ENCODE measurements at regions not wholly inside any gene's neighbourhood (a gene's known extent, or its start where the extent isn't known, plus 50 kb on each side); places are given as distances from the start of the nearest gene placed in this dataset.

DNA sequence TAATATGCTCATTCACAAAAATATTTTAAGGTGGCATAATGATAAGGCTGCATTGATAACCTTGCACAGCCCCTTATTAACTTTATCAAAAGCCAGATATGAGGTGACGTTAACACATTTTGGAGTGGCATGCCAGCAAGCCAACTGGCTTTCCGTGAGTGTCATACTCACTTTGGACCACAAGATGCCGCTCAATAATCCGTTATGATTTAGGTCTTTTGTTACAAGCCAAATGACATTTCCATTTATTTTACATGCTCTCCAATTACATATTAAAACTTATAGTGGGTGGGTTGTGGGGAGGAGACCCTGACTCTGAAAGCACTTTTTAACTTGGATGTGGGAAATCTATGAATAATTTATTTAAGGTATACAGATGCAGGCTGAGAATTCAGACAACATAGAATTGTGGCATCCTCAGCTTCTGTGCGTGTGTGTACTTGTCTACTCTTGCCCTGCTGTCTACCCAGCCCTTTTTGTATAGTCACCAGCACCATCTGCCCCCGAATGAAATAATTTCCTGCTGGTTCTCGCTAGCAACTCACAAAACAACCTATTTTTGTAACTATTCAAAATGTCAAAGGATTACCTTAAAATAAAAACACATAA lies 305.1 kb downstream of the PSAT1 start:
- DNase-seq (ENCODE audit: low spot score): no peak

DNA sequence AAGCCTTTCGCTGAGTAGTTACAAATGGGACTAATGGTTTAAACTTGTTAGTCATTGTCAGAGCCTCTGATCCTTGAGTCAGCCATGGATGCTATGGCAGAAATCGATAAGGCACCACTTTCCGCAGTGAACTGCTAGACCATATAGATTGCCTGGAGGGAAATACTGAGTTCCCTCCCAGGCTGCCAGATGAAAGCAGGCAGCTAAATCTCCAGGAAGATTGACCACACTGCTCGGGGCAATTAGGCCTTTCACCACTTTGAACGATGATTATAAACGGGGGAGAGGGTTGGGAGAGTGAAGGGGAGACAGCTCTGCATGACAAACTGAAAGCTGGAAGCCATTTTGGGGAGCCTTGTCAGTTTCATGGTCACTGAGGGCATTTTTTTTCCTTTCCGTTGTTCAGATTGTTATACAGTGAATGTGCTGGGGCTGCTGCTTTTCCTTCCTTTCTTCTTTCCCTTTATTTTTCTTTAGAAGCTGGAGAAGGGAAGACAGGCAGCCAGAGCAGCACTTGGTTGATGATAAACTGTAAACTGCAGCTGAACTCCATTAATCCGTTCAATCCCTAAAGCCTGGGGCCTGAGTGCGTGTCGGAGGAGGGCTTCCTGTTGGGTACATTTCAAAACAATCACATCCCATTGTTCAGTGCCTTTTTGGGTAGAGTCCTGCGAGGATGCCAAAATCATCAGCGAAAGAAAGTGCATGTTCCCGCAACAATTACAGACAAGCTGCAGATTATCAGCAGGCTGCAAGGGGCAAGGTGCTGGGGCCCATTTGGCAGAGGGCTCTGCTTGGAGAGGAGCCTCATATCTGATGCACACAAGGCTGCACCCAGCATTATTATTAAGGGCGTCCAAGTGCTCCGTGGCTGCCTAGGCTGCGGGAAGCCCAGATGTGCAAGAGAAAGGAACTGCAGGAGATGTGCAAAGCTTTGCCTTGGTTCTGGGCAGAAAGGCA lies 308.4 kb downstream of the PSAT1 start:
- no peak for DNase-seq (ENCODE audit: low spot score)

DNA sequence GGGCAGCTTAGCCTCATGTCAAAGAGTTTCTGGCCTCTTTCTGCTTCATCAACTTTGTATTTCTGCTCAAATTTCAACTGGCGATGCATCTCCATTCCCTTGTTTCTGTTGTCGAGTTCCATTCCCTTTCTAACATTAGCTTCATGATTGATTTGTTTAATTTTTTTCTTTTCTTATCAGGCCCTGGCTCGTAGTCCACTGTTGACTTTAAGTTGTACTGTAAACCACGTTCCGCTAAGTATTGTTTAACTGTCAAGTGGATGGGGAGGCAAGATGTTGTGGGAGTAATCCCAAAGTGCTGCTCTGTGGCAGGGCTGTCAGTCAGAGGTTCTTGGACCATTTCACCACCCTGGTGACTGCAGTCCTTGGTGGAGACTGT lies 309.1 kb downstream of the PSAT1 start:
- DNase-seq (ENCODE audit: low spot score): no peak

DNA sequence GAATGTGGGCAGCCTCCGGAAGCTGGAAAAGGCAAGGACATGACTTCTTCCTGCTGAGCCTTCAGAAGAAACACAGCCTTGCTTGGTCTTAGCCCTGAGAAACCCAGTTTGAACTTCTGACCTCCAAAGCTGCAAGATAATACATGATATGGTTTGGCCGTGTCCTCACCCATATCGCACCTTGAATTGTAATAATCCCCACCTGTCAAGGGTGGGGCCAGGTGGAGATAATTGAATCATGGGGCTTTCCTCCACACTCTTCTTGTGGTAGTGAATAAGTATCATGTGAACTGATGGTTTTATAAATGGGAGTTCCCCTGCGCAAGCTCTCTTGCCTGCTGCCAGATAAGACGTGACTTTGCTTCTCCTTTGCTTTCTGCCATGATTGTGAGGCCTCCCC lies 310.9 kb downstream of the PSAT1 start:
- no peak for DNase-seq (ENCODE audit: low spot score)

DNA sequence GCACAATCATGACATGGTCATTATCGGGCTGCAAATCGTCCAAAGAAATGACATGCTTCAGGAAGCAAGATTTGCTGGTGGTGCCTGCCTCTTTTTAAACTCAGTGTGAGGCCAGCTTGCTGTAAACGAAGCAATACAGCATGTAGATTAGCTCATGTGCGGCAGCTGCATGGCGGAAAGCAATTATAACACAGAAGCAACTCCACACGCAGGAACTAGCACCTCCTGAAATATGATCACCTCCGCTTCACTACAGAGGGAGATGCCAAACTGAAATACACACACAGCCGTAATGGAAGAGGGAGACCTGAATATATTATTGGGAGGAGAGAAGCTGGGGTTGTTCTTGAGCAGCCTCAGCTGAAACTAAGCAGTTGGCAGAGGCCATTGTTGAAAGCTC lies 312.5 kb downstream of the PSAT1 start:
- no peak for DNase-seq (ENCODE audit: low spot score)

DNA sequence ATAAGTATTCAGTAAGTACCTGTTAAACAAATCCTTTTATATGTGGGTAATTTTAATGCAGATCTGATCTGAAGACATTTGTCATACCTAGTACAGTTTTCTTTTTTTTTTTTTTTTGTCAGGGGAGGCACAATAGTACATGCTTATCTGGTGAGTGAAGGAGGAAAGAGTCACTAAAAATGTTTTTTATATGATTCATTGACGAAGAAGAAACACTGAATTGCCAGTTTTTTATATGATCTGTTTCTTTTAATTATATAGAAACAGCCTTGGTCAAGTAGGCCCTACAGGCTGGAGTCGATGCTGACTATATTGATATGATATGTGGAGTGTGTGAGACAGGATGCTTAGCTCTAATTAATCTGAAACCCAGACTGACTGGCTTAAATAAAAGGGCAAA lies 315.2 kb downstream of the PSAT1 start:
- DNase-seq (ENCODE audit: low spot score): no peak

DNA sequence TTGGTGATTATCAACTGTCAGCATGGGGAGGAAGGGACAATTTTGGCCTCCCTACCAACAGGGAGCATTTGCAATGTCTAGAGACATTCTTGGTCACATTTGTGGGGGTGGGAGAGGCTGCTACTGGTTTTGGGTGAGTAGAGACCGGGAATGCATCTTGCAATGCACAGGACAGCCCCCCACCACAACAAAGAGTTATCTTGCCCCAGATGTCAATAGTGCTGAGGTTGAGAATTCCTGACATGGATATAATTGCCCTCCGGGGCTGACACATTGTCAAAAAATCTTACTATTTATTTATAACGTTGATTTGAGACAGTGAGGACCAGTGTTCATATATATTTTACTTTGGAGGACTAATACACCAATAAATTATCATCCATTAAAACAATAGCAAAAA lies 316.1 kb downstream of the PSAT1 start:
- DNase-seq (ENCODE audit: low spot score): no peak

DNA sequence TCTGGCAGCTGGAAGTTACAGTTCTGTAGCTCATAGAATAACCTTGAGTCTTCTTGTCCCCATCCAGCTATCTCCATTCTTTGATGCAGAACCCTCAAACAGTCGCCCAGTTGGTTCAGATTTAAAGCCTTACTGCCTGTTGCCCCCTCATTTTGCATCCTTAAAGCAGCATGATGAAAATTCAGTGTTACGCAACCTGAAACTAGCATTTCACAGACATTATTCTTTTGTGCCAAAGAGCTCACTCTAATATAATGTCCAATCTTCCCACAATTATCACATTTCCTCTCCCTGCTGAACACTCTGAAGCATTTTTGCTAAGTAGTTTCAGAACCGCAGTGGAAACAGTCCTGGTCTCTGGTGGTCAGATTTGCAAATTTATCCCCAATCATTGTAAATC lies 318.0 kb downstream of the PSAT1 start:
- DNase-seq (ENCODE audit: low spot score): no peak

DNA sequence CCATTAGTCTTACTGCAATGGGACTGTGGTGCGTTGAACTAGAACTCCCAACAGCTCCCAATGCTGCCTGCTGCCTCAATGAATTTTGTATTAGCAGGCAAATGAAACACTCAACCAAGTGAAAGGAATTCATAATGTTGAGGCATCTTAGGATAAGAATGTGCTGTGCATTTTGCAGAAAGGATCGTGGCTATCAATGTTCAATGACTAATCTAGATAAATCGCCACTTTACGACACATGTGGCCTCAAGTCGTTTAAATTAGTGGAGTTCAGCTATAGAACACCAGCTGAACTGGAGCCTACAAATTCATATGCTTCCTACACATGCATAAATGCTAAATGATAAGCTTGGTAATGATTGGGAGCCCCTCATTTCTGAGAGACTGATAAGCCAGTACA lies 318.4 kb downstream of the PSAT1 start:
- DNase-seq (ENCODE audit: low spot score): no peak

DNA sequence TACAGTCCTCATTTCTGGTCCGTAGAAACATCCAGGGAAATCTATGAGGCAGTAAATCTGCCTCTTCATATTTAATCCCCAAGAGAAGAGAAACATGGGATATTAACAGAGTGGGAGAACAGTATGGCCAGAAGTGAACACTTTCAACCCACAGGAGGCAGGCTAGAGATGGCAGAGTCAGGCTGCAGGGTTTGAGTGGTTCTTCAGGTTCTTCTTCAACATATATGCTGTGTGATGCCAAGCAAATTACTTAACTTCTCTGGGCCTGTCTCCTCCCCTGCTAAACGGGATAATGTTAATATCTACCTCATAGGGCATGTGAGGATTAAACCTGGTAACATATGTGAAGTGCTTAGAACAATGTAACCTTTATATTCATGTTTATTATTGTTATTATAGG lies 321.8 kb downstream of the PSAT1 start:
- DNase-seq (ENCODE audit: low spot score): no peak

DNA sequence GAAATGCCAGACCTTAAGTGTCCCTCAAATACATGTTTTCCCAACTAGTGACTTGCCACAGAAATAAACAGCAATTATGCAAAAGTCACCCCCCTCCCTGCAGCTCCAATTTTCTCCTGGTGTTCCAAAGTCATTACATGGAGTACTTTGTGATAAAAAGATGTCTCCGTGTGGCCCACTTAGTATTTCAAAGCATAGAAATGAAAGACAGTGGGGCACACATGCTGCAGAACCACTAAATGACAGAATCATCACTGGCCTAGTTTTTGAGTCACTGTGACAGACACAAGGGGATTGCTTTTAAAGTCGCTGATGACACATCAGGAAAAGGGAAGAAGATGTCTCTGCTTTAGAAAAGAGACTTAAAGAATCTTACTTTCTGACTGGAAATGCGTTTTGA lies 323.4 kb downstream of the PSAT1 start:
- no peak for DNase-seq (ENCODE audit: low spot score)

DNA sequence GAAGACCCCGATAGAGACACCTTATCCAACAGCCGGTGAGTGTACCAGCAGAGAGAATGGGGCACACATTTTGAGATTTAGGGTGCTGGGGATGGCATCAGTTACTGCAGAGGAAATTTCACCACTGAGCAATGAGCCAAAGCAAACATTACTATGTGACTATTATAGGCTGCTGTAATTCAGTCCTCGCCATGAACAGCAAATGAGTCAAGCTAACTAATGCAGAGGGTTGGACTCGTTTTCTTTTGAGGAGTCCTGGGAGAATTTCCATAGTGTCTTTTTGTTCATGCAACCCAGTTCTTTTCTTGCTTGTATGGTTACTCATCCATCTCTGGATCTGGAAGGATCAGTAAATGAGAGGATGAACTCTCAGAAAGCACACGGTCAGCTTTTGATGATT lies 323.8 kb downstream of the PSAT1 start:
- DNase-seq (ENCODE audit: low spot score): no peak

DNA sequence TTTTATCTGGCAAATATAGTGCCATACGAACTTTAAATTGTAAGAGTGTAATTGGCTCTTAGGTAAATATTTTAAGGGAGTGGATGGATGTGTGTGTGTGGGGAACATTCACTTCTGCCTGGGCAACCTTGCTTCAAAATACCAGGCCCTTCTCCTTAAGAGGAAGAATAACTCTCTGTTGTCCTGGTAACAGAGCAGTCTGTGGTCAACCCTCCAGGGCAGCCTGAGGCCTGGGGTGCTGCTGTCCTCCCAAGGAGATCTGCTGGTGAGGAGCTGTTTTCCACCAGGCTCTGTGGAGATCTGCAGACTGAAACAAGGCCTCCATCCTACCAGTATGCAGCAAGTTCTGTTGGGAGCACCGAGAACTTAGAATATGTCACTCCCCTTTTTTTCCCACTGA lies 325.2 kb downstream of the PSAT1 start:
- no peak for DNase-seq (ENCODE audit: low spot score)

DNA sequence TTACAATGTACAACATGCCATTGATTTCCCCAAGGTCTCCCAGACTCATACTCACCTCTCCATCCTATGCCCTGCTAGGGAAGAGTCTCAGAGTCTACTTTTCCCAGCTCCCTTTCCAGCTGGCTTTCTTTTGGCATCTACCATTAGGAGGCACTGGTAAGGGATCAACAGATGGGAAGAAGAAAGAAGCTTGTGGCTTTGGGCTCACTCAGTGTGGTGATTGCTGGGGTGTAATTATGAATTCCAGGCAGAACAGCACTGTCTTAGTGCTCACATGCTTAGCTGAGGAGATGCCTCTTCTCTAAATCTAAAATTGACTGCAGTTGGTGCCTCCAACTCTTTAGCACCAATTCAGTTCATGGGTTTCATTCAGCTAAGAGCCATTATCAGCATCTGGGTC lies 330.0 kb downstream of the PSAT1 start:
- DNase-seq (ENCODE audit: low spot score): no peak

DNA sequence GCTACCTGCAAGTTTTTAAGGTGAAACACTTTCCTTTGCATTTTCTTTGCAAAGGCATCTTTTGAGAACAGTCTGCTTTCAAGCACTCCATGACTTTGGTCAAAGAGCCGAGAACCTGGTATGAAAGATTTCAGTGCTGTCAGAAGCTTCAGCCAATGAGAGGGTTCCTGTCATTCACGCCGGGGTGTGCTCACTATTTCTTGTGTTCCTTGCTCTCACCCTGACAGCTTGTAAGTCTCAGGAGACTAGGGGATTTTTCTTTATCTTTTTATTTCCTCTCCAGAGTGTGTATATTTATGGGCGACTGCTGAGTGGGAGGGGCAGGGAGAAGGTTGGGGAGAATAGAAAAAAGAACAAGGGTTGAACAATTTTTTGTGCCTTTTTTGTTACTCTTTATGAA lies 334.0 kb downstream of the PSAT1 start:
- DNase-seq (ENCODE audit: low spot score): no peak

DNA sequence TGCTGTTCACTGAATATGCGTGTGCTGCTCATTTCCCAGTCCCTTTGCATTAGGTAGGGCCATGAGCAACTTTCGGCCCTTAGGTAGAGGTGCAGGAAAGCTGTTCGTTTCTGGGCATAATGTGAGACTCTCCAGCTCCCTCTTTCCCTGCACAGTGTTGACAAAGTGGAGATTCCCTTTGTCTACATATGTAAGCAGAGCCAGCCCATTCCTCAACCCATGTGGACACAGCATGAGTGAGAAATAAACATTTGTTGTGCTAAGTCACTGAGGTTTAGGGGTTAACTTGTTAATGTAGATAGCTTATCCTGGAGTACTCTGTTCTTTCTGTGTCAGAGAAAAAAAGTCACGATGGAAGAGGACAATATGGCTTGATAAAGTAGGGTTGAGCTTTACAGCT lies 343.8 kb downstream of the PSAT1 start:
- no peak for DNase-seq (ENCODE audit: low spot score)

DNA sequence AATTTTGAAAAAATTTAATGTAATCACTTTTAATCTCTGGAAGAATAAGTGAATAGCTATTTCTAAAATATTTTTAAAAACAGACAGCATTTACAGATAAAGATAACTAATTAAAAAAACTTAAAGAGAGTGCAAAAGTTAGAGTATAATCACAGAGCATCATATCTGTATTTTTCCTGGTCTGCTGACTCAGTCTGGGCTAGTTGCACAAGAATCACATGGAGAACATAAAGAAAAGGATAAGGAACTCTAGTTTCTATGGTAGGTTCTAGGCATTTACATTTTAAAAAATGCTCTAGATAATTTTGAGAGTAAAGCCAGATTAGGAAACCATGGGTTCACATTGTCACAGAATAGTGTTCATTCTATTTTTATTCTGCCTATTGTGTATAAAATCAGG lies 347.4 kb downstream of the PSAT1 start:
- DNase-seq (ENCODE audit: low spot score): no peak

DNA sequence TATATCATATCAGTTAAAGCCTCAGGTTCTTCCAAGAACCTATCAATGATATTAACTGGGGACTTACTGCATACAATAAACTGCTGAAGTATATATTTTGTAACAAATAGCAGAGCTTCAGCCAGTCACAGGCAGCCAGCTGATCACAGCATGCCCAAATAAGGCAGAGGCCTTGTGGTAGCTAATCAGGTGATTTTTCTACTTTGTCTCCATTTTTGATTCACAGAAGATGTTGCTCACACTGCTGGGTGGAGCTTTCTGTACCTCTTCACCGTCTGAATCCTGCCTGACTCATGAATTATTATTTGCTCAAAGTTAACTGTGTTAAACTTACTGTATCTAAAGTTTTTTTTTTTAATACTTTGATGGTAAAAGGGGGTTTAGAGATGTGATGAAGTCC lies 357.4 kb downstream of the PSAT1 start:
- DNase-seq (ENCODE audit: low spot score): no peak

DNA sequence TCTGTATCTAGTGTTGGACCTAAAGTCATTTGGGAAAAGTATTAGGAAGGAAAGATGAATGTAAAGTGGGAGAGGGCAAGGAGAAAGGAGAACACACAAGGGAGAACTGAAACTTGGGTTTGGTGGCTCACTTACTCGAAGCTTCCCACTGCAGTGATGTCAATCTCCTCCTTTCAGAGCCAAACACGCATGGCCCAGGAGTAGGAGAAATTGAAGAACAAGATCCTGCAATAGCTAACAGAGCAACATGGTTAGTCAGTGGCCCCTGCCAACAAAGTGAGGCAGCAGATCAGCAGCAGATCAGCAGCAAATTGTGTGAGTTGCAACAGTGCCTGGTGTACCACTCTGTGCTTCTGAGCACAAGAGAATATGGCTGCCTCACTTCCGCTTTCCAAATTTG lies 366.4 kb downstream of the PSAT1 start:
- no peak for DNase-seq (ENCODE audit: low spot score)

DNA sequence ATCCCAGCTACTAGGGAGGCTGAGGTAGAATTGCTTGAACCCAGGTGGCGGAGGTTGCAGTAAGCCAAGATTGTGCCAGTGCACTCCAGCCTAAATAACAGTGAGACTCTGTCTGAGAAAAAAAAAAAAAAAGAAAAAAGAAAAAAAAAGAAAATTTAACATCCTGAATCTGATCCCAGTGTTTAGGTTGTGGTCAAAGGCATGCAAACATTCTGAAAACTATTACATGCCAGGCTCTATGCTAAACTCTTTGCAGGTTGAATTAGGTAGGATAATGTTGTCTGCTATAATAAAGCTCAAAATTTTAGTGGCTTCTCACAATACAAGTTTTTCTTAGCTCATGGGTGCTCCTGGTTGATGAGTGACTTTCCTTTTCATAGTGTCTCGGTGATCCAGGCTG lies 367.4 kb downstream of the PSAT1 start:
- DNase-seq (ENCODE audit: low spot score): no peak

DNA sequence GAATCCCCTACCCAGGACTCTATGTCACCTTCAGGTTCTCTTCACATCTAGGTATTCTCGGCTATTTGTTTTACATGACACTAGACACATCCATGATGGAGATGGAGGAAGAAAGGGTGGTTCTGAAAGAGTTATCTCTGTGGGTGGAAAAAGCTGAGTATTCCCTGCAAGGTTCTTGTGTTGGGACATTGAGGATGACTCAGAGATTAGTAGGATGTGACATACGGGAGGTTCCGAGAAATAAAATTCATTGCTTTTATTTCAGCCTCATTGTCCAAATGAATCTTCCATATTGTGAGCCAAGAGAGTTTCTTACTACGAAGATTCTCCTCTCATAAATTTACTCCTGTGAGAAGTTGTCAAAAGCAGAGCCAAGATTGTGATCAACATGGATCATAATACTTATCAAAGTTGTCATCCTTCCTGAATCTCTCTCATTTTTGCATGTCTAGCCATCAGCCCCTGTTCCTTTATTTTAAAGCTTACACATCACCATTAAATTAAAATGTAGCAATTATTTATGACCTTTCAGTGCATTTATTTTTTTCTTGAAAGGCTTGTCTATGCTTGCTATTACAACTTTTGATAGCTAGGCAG lies 370.0 kb downstream of the PSAT1 start:
- no peak for DNase-seq (ENCODE audit: low spot score)

DNA sequence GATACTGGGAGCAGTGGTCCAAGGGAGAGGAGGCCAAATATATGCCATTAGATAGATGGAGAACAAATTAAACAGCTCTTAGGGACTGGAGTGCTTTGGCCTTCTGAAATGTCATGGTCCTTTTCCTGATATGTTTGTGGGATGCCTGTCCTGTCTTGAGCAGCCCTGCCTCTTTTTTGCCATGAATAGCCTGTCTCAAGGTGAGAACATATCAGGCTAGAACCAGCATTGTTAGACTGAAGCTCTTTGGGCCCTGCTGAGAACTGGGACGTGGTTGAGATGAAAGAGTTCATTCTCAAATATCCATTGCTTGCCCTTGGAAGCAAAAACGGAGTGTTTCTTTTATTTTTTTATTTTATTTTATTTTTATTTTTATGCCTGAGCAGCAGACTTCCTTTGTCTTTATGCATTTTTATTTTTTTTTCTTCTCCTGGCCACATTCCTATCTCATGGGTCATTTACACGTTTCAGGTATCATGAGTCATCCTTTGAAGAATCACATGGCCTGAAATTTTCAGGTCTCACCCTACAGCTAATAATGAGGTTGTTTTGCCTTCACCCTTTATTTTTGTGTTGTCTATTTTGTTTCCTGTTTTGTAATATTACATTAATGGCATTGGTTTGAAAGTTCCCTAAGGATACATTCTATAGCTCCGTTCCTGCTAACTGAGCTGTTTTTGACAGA lies 371.4 kb downstream of the PSAT1 start:
- DNase-seq (ENCODE audit: low spot score): no peak

DNA sequence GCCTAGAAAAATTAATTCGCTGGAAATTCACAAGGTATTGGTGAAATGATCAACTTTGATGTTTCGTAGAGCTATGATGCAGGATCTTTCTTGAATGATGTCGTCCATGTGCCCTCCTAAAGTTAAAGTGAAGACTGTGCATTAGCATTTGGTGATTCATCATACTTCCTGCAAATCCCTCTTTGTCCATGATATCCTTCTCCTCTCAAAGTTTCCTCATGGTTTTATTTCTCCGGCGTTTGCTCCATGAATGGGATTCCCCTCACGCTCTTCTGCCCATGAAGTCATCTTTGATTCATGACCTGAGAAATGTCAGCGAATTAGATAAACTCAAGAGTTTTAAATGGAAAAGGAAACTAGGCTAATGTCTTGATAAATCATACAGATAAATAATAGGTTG lies 372.7 kb downstream of the PSAT1 start:
- DNase-seq (ENCODE audit: low spot score): no peak

Data from CD4-positive, alpha-beta T cell treated with Interleukin-6 at 100 ng/mL for 8 hours (primary cell).